ENCODE measurements at regions not wholly inside any gene's neighbourhood (a gene's known extent, or its start where the extent isn't known, plus 50 kb on each side); places are given as distances from the start of the nearest gene placed in this dataset.
A peak's percentile ranks its signal among the peaks of the same experiment; 100 is the strongest.
"Not testable (repeated sequence)": the region's sequence is repeated elsewhere in the genome, so short reads cannot be mapped to it uniquely, and the experiment has no call there.

DNA sequence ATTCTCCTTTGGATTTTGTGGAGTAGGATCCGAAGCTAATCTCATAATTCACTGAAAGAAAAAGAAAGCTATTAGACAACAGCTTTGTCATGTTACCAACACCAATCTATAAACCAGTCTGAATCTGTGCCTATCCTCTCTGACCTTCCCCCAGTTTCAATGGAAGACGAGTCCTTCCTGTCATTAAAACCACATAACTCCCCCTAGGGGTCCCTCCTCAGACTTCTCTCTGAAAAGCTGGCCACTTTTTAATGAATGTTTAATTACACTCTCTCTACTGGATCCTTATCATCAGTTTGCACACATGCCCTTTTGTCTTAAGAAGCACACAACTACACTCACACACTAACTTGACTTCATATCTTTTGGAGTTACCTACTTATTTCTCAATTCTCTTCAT lies 98.0 kb upstream of the TSLP start:
- no peak overlapping the region for H3K9ac ChIP-seq (ENCODE audit: insufficient read depth in 1 of 2, low read length in 2 of 2)
- TF ChIP-seq, protein P1, sequence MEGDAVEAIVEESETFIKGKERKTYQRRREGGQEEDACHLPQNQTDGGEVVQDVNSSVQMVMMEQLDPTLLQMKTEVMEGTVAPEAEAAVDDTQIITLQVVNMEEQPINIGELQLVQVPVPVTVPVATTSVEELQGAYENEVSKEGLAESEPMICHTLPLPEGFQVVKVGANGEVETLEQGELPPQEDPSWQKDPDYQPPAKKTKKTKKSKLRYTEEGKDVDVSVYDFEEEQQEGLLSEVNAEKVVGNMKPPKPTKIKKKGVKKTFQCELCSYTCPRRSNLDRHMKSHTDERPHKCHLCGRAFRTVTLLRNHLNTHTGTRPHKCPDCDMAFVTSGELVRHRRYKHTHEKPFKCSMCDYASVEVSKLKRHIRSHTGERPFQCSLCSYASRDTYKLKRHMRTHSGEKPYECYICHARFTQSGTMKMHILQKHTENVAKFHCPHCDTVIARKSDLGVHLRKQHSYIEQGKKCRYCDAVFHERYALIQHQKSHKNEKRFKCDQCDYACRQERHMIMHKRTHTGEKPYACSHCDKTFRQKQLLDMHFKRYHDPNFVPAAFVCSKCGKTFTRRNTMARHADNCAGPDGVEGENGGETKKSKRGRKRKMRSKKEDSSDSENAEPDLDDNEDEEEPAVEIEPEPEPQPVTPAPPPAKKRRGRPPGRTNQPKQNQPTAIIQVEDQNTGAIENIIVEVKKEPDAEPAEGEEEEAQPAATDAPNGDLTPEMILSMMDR (IDR thresholded peaks at IDR 0.05; ENCODE audit: control extremely low read depth, extremely low read depth) = no peak
- no peaks in the 10 kb centered on the region for H3K9me3 ChIP-seq (ENCODE audit: control insufficient read depth in 4 of 4, insufficient read depth in 3 of 4, low read length in 3 of 4)
- no peaks in the 10 kb centered on the region for H3K4me1 ChIP-seq (ENCODE audit: control insufficient read depth in 5 of 5, insufficient read depth in 5 of 5, low read length in 5 of 5)
- H3K27me3 ChIP-seq (ENCODE audit: control insufficient read depth in 3 of 3, insufficient read depth in 3 of 3, low read length in 2 of 3) = no peaks in the 10 kb centered on the region
- WGBS, 2 donors = 44 to 57% methylated on average over 2 of the region's 2 CpGs
- no peak overlapping the region for H3K4me3 ChIP-seq
- no peaks in the 10 kb centered on the region for H3K36me3 ChIP-seq (ENCODE audit: control insufficient read depth in 4 of 4, insufficient read depth in 4 of 4, low read length in 4 of 4)
- ATAC-seq (ENCODE audit: insufficient read depth, low FRiP score) = no peak
- H3K27ac ChIP-seq (ENCODE audit: low read depth in 1 of 2, low read length in 1 of 2) = no peak overlapping the region
- peak in 1 of 3 donors; percentile 19 for DNase-seq

DNA sequence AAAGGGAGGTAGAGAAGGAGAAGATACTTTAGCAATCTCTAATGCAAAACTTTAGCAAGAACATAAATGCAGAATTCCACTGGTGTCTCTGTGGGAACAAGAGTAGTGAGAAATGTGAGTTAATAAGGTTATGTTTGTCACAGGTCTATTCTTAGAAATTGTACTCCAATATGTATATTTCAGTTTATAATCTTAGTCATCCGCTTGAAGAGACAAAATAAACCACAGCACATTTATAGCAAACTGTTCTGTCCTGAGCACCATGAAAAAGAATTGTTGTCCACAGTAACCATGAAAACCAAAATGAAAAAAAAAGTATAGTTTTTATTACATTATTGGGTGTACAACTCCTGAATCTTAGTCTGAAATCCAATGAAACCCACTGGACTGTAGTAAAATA lies 93.6 kb upstream of the TSLP start:
- no peak overlapping the region for H3K27ac ChIP-seq (ENCODE audit: low read depth in 1 of 2, low read length in 1 of 2)
- DNase-seq = no peak
- no peaks in the 10 kb centered on the region for H3K36me3 ChIP-seq (ENCODE audit: control insufficient read depth in 4 of 4, insufficient read depth in 4 of 4, low read length in 4 of 4)
- TF ChIP-seq, protein P1 (IDR thresholded peaks at IDR 0.05; ENCODE audit: control extremely low read depth, extremely low read depth) = no peak
- no peaks in the 10 kb centered on the region for H3K4me1 ChIP-seq (ENCODE audit: control insufficient read depth in 5 of 5, insufficient read depth in 5 of 5, low read length in 5 of 5)
- no peak for ATAC-seq (ENCODE audit: insufficient read depth, low FRiP score)
- H3K9ac ChIP-seq (ENCODE audit: insufficient read depth in 1 of 2, low read length in 2 of 2) = no peak overlapping the region
- H3K4me3 ChIP-seq = no peak overlapping the region
- WGBS, 2 donors = 88 to 92% methylated on average over 1 of the region's 1 CpG
- H3K27me3 ChIP-seq (ENCODE audit: control insufficient read depth in 3 of 3, insufficient read depth in 3 of 3, low read length in 2 of 3) = no peaks in the 10 kb centered on the region
- no peaks in the 10 kb centered on the region for H3K9me3 ChIP-seq (ENCODE audit: control insufficient read depth in 4 of 4, insufficient read depth in 3 of 4, low read length in 3 of 4)

DNA sequence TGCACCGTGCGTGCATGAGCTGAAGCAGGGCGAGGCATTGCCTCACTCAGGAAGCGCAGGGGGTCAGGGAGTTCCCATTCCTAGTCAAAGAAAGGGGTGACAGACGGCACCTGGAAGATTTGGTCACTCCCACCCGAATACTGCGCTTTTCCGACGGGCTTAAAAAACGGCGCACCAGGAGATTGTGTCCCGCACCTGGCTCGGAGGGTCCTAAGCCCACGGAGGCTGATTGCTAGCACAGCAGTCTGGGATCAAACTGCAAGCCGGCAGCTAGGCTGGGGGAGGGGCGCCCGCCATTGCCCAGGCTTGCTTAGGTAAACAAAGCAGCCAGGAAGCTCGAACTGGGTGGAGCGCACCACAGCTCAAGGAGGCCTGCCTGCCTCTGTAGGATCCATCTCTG lies 85.6 kb upstream of the TSLP start:
- not testable (repeated sequence) for H3K36me3 ChIP-seq (ENCODE audit: control insufficient read depth in 4 of 4, insufficient read depth in 4 of 4, low read length in 4 of 4); H3K9ac ChIP-seq (ENCODE audit: insufficient read depth in 1 of 2, low read length in 2 of 2); H3K9me3 ChIP-seq (ENCODE audit: control insufficient read depth in 4 of 4, insufficient read depth in 3 of 4, low read length in 3 of 4); DNase-seq; H3K4me1 ChIP-seq (ENCODE audit: control insufficient read depth in 5 of 5, insufficient read depth in 5 of 5, low read length in 5 of 5); H3K27me3 ChIP-seq (ENCODE audit: control insufficient read depth in 3 of 3, insufficient read depth in 3 of 3, low read length in 2 of 3); H3K4me3 ChIP-seq; ATAC-seq (ENCODE audit: insufficient read depth, low FRiP score); H3K27ac ChIP-seq (ENCODE audit: low read depth in 1 of 2, low read length in 1 of 2)
- WGBS, 2 donors = 73 to 75% methylated on average over 19 of the region's 19 CpGs

DNA sequence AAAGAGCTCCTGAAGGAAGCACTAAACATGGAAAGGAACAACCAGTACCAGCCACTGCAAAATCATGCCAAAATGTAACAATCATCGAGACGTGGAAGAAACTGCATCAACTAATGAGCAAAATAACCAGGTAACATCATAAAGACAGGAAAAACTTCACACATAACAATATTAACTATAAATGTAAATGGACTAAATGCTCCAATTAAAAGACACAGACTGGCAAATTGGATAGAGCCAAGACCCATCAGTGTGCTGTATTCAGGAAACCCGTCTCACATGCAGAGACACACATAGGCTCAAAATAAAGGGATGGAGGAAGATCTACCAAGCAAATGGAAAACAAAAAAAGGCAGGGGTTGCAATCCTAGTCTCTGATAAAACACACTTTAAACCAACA lies 83.9 kb upstream of the TSLP start:
- not testable (repeated sequence) for H3K9ac ChIP-seq (ENCODE audit: insufficient read depth in 1 of 2, low read length in 2 of 2); H3K4me1 ChIP-seq (ENCODE audit: control insufficient read depth in 5 of 5, insufficient read depth in 5 of 5, low read length in 5 of 5); H3K27ac ChIP-seq (ENCODE audit: low read depth in 1 of 2, low read length in 1 of 2); H3K9me3 ChIP-seq (ENCODE audit: control insufficient read depth in 4 of 4, insufficient read depth in 3 of 4, low read length in 3 of 4); DNase-seq; H3K27me3 ChIP-seq (ENCODE audit: control insufficient read depth in 3 of 3, insufficient read depth in 3 of 3, low read length in 2 of 3); H3K36me3 ChIP-seq (ENCODE audit: control insufficient read depth in 4 of 4, insufficient read depth in 4 of 4, low read length in 4 of 4); H3K4me3 ChIP-seq; ATAC-seq (ENCODE audit: insufficient read depth, low FRiP score)
- WGBS, 2 donors = 86 to 89% methylated on average over 3 of the region's 3 CpGs

DNA sequence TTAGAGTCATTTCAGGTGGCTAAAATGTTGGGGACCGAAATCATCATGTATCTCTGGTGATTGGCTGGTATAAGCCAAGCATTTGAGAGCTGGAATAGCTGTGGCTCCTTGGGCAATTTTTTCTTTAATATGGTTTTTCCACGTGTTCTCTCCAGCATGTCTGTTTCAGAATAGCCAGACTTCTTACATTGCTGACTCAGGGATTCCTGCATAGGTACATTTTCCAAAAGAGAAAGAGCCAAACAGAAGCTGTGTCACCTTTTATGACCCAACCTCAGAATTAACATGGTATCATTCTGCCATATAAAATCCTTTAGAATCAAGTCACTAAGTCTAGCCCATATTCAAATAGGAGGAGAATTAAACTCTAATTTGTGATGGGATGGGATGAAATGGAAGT lies 74.8 kb upstream of the TSLP start:
- TF ChIP-seq, protein P1 (IDR thresholded peaks at IDR 0.05; ENCODE audit: control extremely low read depth, extremely low read depth) = no peak

More for the DNA sequence above, 74.8 kb upstream of the TSLP start:
- DNase-seq = no peak
- no peak overlapping the region for H3K4me3 ChIP-seq
- WGBS, 2 donors = 62 to 64% methylated on average over 2 of the region's 2 CpGs
- H3K36me3 ChIP-seq (ENCODE audit: control insufficient read depth in 4 of 4, insufficient read depth in 4 of 4, low read length in 4 of 4) = no peaks in the 10 kb centered on the region
- ATAC-seq (ENCODE audit: insufficient read depth, low FRiP score) = no peak
- no peak overlapping the region for H3K27ac ChIP-seq (ENCODE audit: low read depth in 1 of 2, low read length in 1 of 2)
- H3K27me3 ChIP-seq (ENCODE audit: control insufficient read depth in 3 of 3, insufficient read depth in 3 of 3, low read length in 2 of 3) = no peaks in the 10 kb centered on the region
- H3K9me3 ChIP-seq (ENCODE audit: control insufficient read depth in 4 of 4, insufficient read depth in 3 of 4, low read length in 3 of 4) = peaks cover 0 to 4% (median 0%) of the 10 kb centered on the region in 4 donors
- no peaks in the 10 kb centered on the region for H3K4me1 ChIP-seq (ENCODE audit: control insufficient read depth in 5 of 5, insufficient read depth in 5 of 5, low read length in 5 of 5)
- H3K9ac ChIP-seq (ENCODE audit: insufficient read depth in 1 of 2, low read length in 2 of 2) = no peak overlapping the region
